GM12865 (cell line): ENCODE measurements at regions not wholly inside any gene's neighbourhood (a gene's known extent, or its start where the extent isn't known, plus 50 kb on each side); places are given as distances from the start of the nearest gene placed in this dataset.

Experiments used
- DNase-seq: peaks from one replicate; pipeline ENCODE4 v3.0.0; 2010; ENCODE audit warnings: low read depth
- H3K4me3 ChIP-seq: 2 replicates; pipeline ENCODE4 v1.5.1; 2011; ENCODE audit warnings: mild to moderate bottlenecking, low read depth, low read length, control low read depth
- CTCF ChIP-seq: IDR thresholded peaks from 2 replicates; pipeline ENCODE4 v1.5.1; 2011; ENCODE audit warnings: low read length, control low read depth, low read depth, inconsistent platforms; ENCODE audit not compliant: insufficient read depth; ENCODE audit errors: missing control alignments

GRCh38 chr2:52097071-52097470 lies 1065.1 kb upstream of the NRXN1 start:
- no peak overlapping the region for H3K4me3 ChIP-seq
- DNase-seq = no peak
- no peak for TF ChIP-seq CTCF

- no peak for TF ChIP-seq CTCF
- no peak for DNase-seq
- no peak overlapping the region for H3K4me3 ChIP-seq
Measured at GRCh38 chr2:52084759-52085158, 1052.8 kb upstream of the NRXN1 start.

- no peak for DNase-seq
- no peak for TF ChIP-seq CTCF
- H3K4me3 ChIP-seq = no peak overlapping the region
Measured at GRCh38 chr2:52083214-52083613, 1051.3 kb upstream of the NRXN1 start.

GRCh38 chr2:52082646-52083045 lies 1050.7 kb upstream of the NRXN1 start:
- no peak for TF ChIP-seq CTCF
- H3K4me3 ChIP-seq = no peak overlapping the region
- no peak for DNase-seq

- TF ChIP-seq CTCF = no peak
- no peak overlapping the region for H3K4me3 ChIP-seq
- no peak for DNase-seq
Measured at GRCh38 chr2:52079602-52080001, 1047.7 kb upstream of the NRXN1 start.

- TF ChIP-seq CTCF = no peak
- no peak for DNase-seq
Measured at GRCh38 chr2:52077159-52077558, 1045.2 kb upstream of the NRXN1 start.

GRCh38 chr2:52074130-52074719 lies 1042.3 kb upstream of the NRXN1 start:
- no peak overlapping the region for H3K4me3 ChIP-seq
- no peak for TF ChIP-seq CTCF
- DNase-seq = no peak

More at GRCh38 chr2:52077159-52077558, 1045.2 kb upstream of the NRXN1 start:
- H3K4me3 ChIP-seq = no peak overlapping the region
